ENCODE measurements at regions not wholly inside any gene's neighbourhood (a gene's known extent, or its start where the extent isn't known, plus 50 kb on each side); places are given as distances from the start of the nearest gene placed in this dataset.

GRCh38 chr9:118444403-118444802 is 740.2 kb downstream of the TLR4 start:
- Histone ChIP-seq H3K27me3 (ENCODE audit: insufficient read depth, poor library complexity, severe bottlenecking) (no peaks in the 10 kb centered on the region), H3K4me3 (replicated peaks; ENCODE audit: insufficient read depth, low read length) (no peak overlapping the region), H3K27ac (replicated peaks) (no peak overlapping the region)
- TF ChIP-seq REST (IDR thresholded peaks at IDR 0.05; ENCODE audit: insufficient replicate concordance, low read depth) (no peak), GABPA (IDR thresholded peaks at IDR 0.05; ENCODE audit: low read depth) (no peak), POLR2AphosphoS5 (IDR thresholded peaks at IDR 0.05; ENCODE audit: low read depth) (no peak), CTCF (IDR thresholded peaks at IDR 0.05; ENCODE audit: insufficient read depth, low read length) (no peak), SPI1 (IDR thresholded peaks at IDR 0.05; ENCODE audit: borderline replicate concordance, low read depth) (no peak)
- DNase-seq (ENCODE audit: low read depth in 1 of 2, low spot score in 1 of 2): no peak

GRCh38 chr9:118446943-118447639 is 742.9 kb downstream of the TLR4 start:
- Histone ChIP-seq H3K27me3 (ENCODE audit: insufficient read depth, poor library complexity, severe bottlenecking) (no peaks in the 10 kb centered on the region), H3K27ac (replicated peaks) (no peak overlapping the region), H3K4me3 (replicated peaks; ENCODE audit: insufficient read depth, low read length) (no peak overlapping the region)
- DNase-seq (ENCODE audit: low read depth in 1 of 2, low spot score in 1 of 2): no peak
- no peak for TF ChIP-seq SPI1 (IDR thresholded peaks at IDR 0.05; ENCODE audit: borderline replicate concordance, low read depth)
- TF ChIP-seq REST (IDR thresholded peaks at IDR 0.05; ENCODE audit: insufficient replicate concordance, low read depth): no peak
- no peak for TF ChIP-seq CTCF (IDR thresholded peaks at IDR 0.05; ENCODE audit: insufficient read depth, low read length)

- DNase-seq (ENCODE audit: low read depth in 1 of 2, low spot score in 1 of 2): no peak
- Histone ChIP-seq H3K27me3 (ENCODE audit: insufficient read depth, poor library complexity, severe bottlenecking) (no peaks in the 10 kb centered on the region), H3K27ac (replicated peaks) (no peak overlapping the region), H3K4me3 (replicated peaks; ENCODE audit: insufficient read depth, low read length) (no peak overlapping the region)
- no peak for TF ChIP-seq REST (IDR thresholded peaks at IDR 0.05; ENCODE audit: insufficient replicate concordance, low read depth)
- TF ChIP-seq CTCF (IDR thresholded peaks at IDR 0.05; ENCODE audit: insufficient read depth, low read length): no peak
- no peak for TF ChIP-seq SPI1 (IDR thresholded peaks at IDR 0.05; ENCODE audit: borderline replicate concordance, low read depth)
- no peak for TF ChIP-seq GABPA (IDR thresholded peaks at IDR 0.05; ENCODE audit: low read depth)
- no peak for TF ChIP-seq POLR2AphosphoS5 (IDR thresholded peaks at IDR 0.05; ENCODE audit: low read depth)
Measured at GRCh38 chr9:118449554-118449953, 745.4 kb downstream of the TLR4 start.

Measured in HL-60 (cell line).